ACC112 (cell line): ENCODE measurements at regions not wholly inside any gene's neighbourhood (a gene's known extent, or its start where the extent isn't known, plus 50 kb on each side); places are given as distances from the start of the nearest gene placed in this dataset.

Experiments used
- H2AFZ ChIP-seq: fragments of 200-600 bp; sonication (generic); one replicate; pipeline ENCODE4 v1.6.0; 2017; ENCODE audit warnings: antibody characterized with exemption, low read length; ENCODE audit not compliant: unreplicated experiment
- H3K27ac ChIP-seq: fragments of 200-600 bp; sonication (generic); 2 replicates; pipeline ENCODE4 v1.5.1; 2014; ENCODE audit warnings: low read depth, mild to moderate bottlenecking, antibody characterized with exemption, low read length, moderate library complexity
- H3K27me3 ChIP-seq: fragments of 200-600 bp; sonication (generic); 2 replicates; pipeline ENCODE4 v1.6.1; 2014; ENCODE audit warnings: mild to moderate bottlenecking, antibody characterized with exemption, low read length, moderate library complexity, mixed read lengths; ENCODE audit not compliant: insufficient read depth
- H3K36me3 ChIP-seq: fragments of 200-600 bp; sonication (generic); 2 replicates; pipeline ENCODE4 v1.6.1; 2016; ENCODE audit warnings: mild to moderate bottlenecking, antibody characterized with exemption, low read length, moderate library complexity, mixed read lengths; ENCODE audit not compliant: insufficient read depth
- H3K4me1 ChIP-seq: fragments of 200-600 bp; sonication (generic); one replicate; pipeline ENCODE4 v1.6.1; 2016; ENCODE audit warnings: low read length, mixed read lengths; ENCODE audit not compliant: insufficient read depth, unreplicated experiment, control insufficient read depth
- H3K4me3 ChIP-seq: fragments of 200-600 bp; sonication (generic); 2 replicates; pipeline ENCODE4 v1.5.1; 2014; ENCODE audit warnings: mild to moderate bottlenecking, low read depth, low read length
- H3K79me2 ChIP-seq: fragments of 200-600 bp; sonication (generic); one replicate; pipeline ENCODE4 v1.6.0; 2016; ENCODE audit warnings: low read length; ENCODE audit not compliant: control insufficient read depth, unreplicated experiment, insufficient read depth

- no peaks in the 10 kb centered on the region for H3K79me2 ChIP-seq
- no peak overlapping the region for H3K4me3 ChIP-seq
- H3K4me1 ChIP-seq, result peaks cover 15% of the 10 kb centered on the region
- no peak overlapping the region for H2AFZ ChIP-seq
- no peaks in the 10 kb centered on the region for H3K27me3 ChIP-seq
- no peaks in the 10 kb centered on the region for H3K36me3 ChIP-seq
- H3K27ac ChIP-seq, result no peak overlapping the region
Measured at GRCh38 chr2:9772999-9773902, 70.0 kb upstream of the TAF1B start.

- Histone ChIP-seq H3K27ac (no peak overlapping the region), H3K4me3 (no peak overlapping the region), H3K79me2 (no peaks in the 10 kb centered on the region), H3K4me1 (peaks cover 15% of the 10 kb centered on the region), H3K36me3 (no peaks in the 10 kb centered on the region), H3K27me3 (no peaks in the 10 kb centered on the region), H2AFZ (no peak overlapping the region)
Measured at GRCh38 chr2:9773903-9774239, 69.4 kb upstream of the TAF1B start.

GRCh38 chr2:9774266-9774665, 69.0 kb upstream of the TAF1B start:
- H3K4me1 ChIP-seq, result peaks cover 15% of the 10 kb centered on the region

GRCh38 chr2:9775351-9775750, 67.9 kb upstream of the TAF1B start:
- Histone ChIP-seq H3K4me1 (peaks cover 15% of the 10 kb centered on the region), H3K27me3 (no peaks in the 10 kb centered on the region)

More at GRCh38 chr2:9774266-9774665, 69.0 kb upstream of the TAF1B start:
- Histone ChIP-seq H3K36me3 (no peaks in the 10 kb centered on the region), H3K27ac (no peak overlapping the region), H2AFZ (no peak overlapping the region), H3K4me3 (no peak overlapping the region), H3K79me2 (no peaks in the 10 kb centered on the region), H3K27me3 (no peaks in the 10 kb centered on the region)

GRCh38 chr2:9775999-9776712, 67.1 kb upstream of the TAF1B start:
- Histone ChIP-seq H3K27me3 (no peaks in the 10 kb centered on the region), H3K79me2 (no peaks in the 10 kb centered on the region), H3K4me1 (peaks cover 8% of the 10 kb centered on the region), H3K27ac (no peak overlapping the region), H3K4me3 (no peak overlapping the region), H2AFZ (no peak overlapping the region), H3K36me3 (no peaks in the 10 kb centered on the region)

More at GRCh38 chr2:9775351-9775750, 67.9 kb upstream of the TAF1B start:
- no peaks in the 10 kb centered on the region for H3K36me3 ChIP-seq
- no peak overlapping the region for H3K4me3 ChIP-seq
- no peak overlapping the region for H2AFZ ChIP-seq
- no peaks in the 10 kb centered on the region for H3K79me2 ChIP-seq
- H3K27ac ChIP-seq, result no peak overlapping the region

GRCh38 chr2:9777081-9777480, 66.2 kb upstream of the TAF1B start:
- H2AFZ ChIP-seq, result no peak overlapping the region
- no peak overlapping the region for H3K27ac ChIP-seq
- H3K79me2 ChIP-seq, result no peaks in the 10 kb centered on the region
- peaks cover under 1% of the 10 kb centered on the region for H3K4me1 ChIP-seq
- H3K4me3 ChIP-seq, result no peak overlapping the region
- H3K36me3 ChIP-seq, result no peaks in the 10 kb centered on the region
- H3K27me3 ChIP-seq, result no peaks in the 10 kb centered on the region

GRCh38 chr2:9778012-9778411, 65.3 kb upstream of the TAF1B start:
- H3K27me3 ChIP-seq, result no peaks in the 10 kb centered on the region
- H3K4me1 ChIP-seq, result no peaks in the 10 kb centered on the region
- H2AFZ ChIP-seq, result no peak overlapping the region
- no peak overlapping the region for H3K4me3 ChIP-seq
- H3K36me3 ChIP-seq, result no peaks in the 10 kb centered on the region
- no peak overlapping the region for H3K27ac ChIP-seq
- no peaks in the 10 kb centered on the region for H3K79me2 ChIP-seq

GRCh38 chr2:9778471-9779316, 64.6 kb upstream of the TAF1B start:
- Histone ChIP-seq H3K4me1 (no peaks in the 10 kb centered on the region), H3K36me3 (no peaks in the 10 kb centered on the region), H3K27ac (no peak overlapping the region), H3K27me3 (no peaks in the 10 kb centered on the region), H3K4me3 (no peak overlapping the region), H3K79me2 (no peaks in the 10 kb centered on the region), H2AFZ (no peak overlapping the region)

- Histone ChIP-seq H3K27me3 (no peaks in the 10 kb centered on the region), H2AFZ (no peak overlapping the region), H3K4me1 (no peaks in the 10 kb centered on the region), H3K79me2 (no peaks in the 10 kb centered on the region), H3K36me3 (no peaks in the 10 kb centered on the region), H3K27ac (no peak overlapping the region), H3K4me3 (no peak overlapping the region)
Measured at GRCh38 chr2:9779596-9780264, 63.5 kb upstream of the TAF1B start.
